Keratinocyte (primary cell): ENCODE measurements at regions not wholly inside any gene's neighbourhood (a gene's known extent, or its start where the extent isn't known, plus 50 kb on each side); places are given as distances from the start of the nearest gene placed in this dataset.

ENCODE experiments used
- DNase-seq: peaks from one replicate; pipeline ENCODE4 v3.0.0-alpha.2; 2011; ENCODE audit warnings: low read depth, missing footprints, low spot score
- FAIRE-seq: peaks from 2 replicates; lab custom pipeline; 2011; peaks lifted over from hg19 to GRCh38; lab: Jason Lieb, UNC
- H2AFZ ChIP-seq: 2 replicates; pipeline ENCODE4 v1.6.0; 2012; ENCODE audit warnings: low read length, control low read depth, inconsistent platforms; ENCODE audit not compliant: control insufficient read depth
- H3K27ac ChIP-seq: 2 replicates; pipeline ENCODE4 v1.5.1; 2011; ENCODE audit warnings: low read length; ENCODE audit not compliant: control insufficient read depth, insufficient read depth
- H3K27me3 ChIP-seq: 3 replicates; pipeline ENCODE4 v1.6.0; 2011; ENCODE audit warnings: low read length; ENCODE audit not compliant: control insufficient read depth, insufficient read depth; ENCODE audit errors: extremely low read depth
- H3K36me3 ChIP-seq, 2 experiments: 2 replicates in 1 of 2; 3 replicates in 1 of 2; pipeline ENCODE4 v1.5.1; 2011; ENCODE audit warnings: low read length in 2 of 2, mild to moderate bottlenecking in 1 of 2; ENCODE audit not compliant: control insufficient read depth in 2 of 2, insufficient read depth in 2 of 2; ENCODE audit errors: extremely low read depth in 1 of 2
- H3K4me1 ChIP-seq: 3 replicates; pipeline ENCODE4 v1.5.1; 2011; ENCODE audit warnings: low read length; ENCODE audit not compliant: control insufficient read depth, insufficient read depth; ENCODE audit errors: extremely low read depth
- H3K4me2 ChIP-seq: 3 replicates; pipeline ENCODE4 v1.6.0; 2011; ENCODE audit warnings: low read depth, low read length; ENCODE audit not compliant: control insufficient read depth, insufficient read depth; ENCODE audit errors: extremely low read depth
- H3K4me3 ChIP-seq, 3 experiments: fragments of 200-600 bp in 1 of 3; sonication (generic) in 1 of 3; 2 replicates in 2 of 3; 3 replicates in 1 of 3; pipeline ENCODE4 v1.5.1; 2011 to 2016; ENCODE audit warnings: low read length in 3 of 3, mild to moderate bottlenecking in 3 of 3, control low read depth in 2 of 3, inconsistent platforms in 1 of 3, low read depth in 1 of 3, mixed read lengths in 1 of 3, mixed run types in 1 of 3, moderate library complexity in 1 of 3; ENCODE audit not compliant: control insufficient read depth in 2 of 3, insufficient read depth in 2 of 3; ENCODE audit errors: extremely low read depth in 1 of 3
- H3K79me2 ChIP-seq: 2 replicates; pipeline ENCODE4 v1.6.0; 2012; ENCODE audit warnings: low read length; ENCODE audit not compliant: control insufficient read depth, insufficient read depth
- H3K9ac ChIP-seq: 3 replicates; pipeline ENCODE4 v1.6.0; 2011; ENCODE audit warnings: low read length; ENCODE audit not compliant: control insufficient read depth, insufficient read depth; ENCODE audit errors: extremely low read depth
- H3K9me1 ChIP-seq: 3 replicates; pipeline ENCODE4 v1.6.0; 2011; ENCODE audit warnings: low read length; ENCODE audit not compliant: control insufficient read depth, insufficient read depth; ENCODE audit errors: extremely low read depth
- H3K9me3 ChIP-seq: 2 replicates; pipeline ENCODE4 v1.5.1; 2012; ENCODE audit warnings: low read depth, low read length; ENCODE audit not compliant: control insufficient read depth
- H4K20me1 ChIP-seq: 3 replicates; pipeline ENCODE4 v1.6.0; 2011; ENCODE audit warnings: low read length; ENCODE audit not compliant: control insufficient read depth, insufficient read depth; ENCODE audit errors: extremely low read depth
- CTCF ChIP-seq, 3 experiments: IDR thresholded peaks in 1 of 3; conservative IDR thresholded peaks in 1 of 3; optimal IDR thresholded peaks in 1 of 3; 2 replicates in 2 of 3; 3 replicates in 1 of 3; pipeline versions ENCODE3 to v1.5.1; 2011; ENCODE audit warnings: low read length in 3 of 3, mild to moderate bottlenecking in 3 of 3, moderate library complexity in 2 of 3, control low read depth in 1 of 3, inconsistent platforms in 1 of 3; ENCODE audit not compliant: insufficient read depth in 2 of 3; ENCODE audit errors: extremely low read depth in 1 of 3
- EZH2 ChIP-seq: IDR thresholded peaks from one replicate; pipeline ENCODE4 v1.6.1; 2012; ENCODE audit warnings: inconsistent platforms, mild to moderate bottlenecking, low read length, moderate library complexity
- dilution Hi-C: fragments of 300-500 bp; cut with MboI; formaldehyde crosslinking; loops from one replicate; pipeline ENCODE4 v1.7.0; 2020; ENCODE audit warnings: low sequenced_read_pairs; ENCODE audit not compliant: extremely low pct_ligation_motif_present

GRCh38 chr12:47602325-47602724 is 103.5 kb downstream of the RPAP3 start:
- Histone ChIP-seq H3K4me1 (peaks cover 9% of the 10 kb centered on the region), H3K9ac (no peak overlapping the region), H3K27me3 (no peaks in the 10 kb centered on the region), H3K9me3 (no peaks in the 10 kb centered on the region), H3K4me3 (no peak overlapping the region), H4K20me1 (no peaks in the 10 kb centered on the region), H2AFZ (no peak overlapping the region), H3K36me3 (no peaks in the 10 kb centered on the region), H3K9me1 (no peaks in the 10 kb centered on the region), H3K27ac (no peak overlapping the region), H3K79me2 (no peaks in the 10 kb centered on the region), H3K4me2 (no peak overlapping the region)
- dilution Hi-C loops: no loop called here
- TF ChIP-seq CTCF (optimal IDR thresholded peaks at IDR 0.05 in 1 of 3, IDR thresholded peaks at IDR 0.05 in 1 of 3, conservative IDR thresholded peaks at IDR 0.05 in 1 of 3; ENCODE audit: extremely low read depth in 1 of 3, insufficient read depth in 2 of 3, low read length in 3 of 3) (no peak), EZH2 (no peak)
- DNase-seq: no peak
- no peak for FAIRE-seq

GRCh38 chr12:47601071-47601470 is 104.8 kb downstream of the RPAP3 start:
- H3K4me1 ChIP-seq: peaks cover 9% of the 10 kb centered on the region
- no peak overlapping the region for H3K4me3 ChIP-seq
- no peaks in the 10 kb centered on the region for H3K36me3 ChIP-seq
- no peaks in the 10 kb centered on the region for H3K27me3 ChIP-seq
- H3K79me2 ChIP-seq: no peaks in the 10 kb centered on the region
- no peak overlapping the region for H3K9ac ChIP-seq
- no peak overlapping the region for H3K4me2 ChIP-seq
- no peaks in the 10 kb centered on the region for H3K9me1 ChIP-seq
- H3K9me3 ChIP-seq: no peaks in the 10 kb centered on the region
- FAIRE-seq (no peak), DNase-seq (no peak)
- dilution Hi-C loops: no loop called here
- H2AFZ ChIP-seq: no peak overlapping the region
- TF ChIP-seq CTCF (optimal IDR thresholded peaks at IDR 0.05 in 1 of 3, IDR thresholded peaks at IDR 0.05 in 1 of 3, conservative IDR thresholded peaks at IDR 0.05 in 1 of 3; ENCODE audit: extremely low read depth in 1 of 3, insufficient read depth in 2 of 3, low read length in 3 of 3): no peak
- TF ChIP-seq EZH2: no peak
- no peak overlapping the region for H3K27ac ChIP-seq
- H4K20me1 ChIP-seq: no peaks in the 10 kb centered on the region
